Anterior cingulate cortex (tissue), 58 donors: ENCODE measurements at regions not wholly inside any gene's neighbourhood (a gene's known extent, or its start where the extent isn't known, plus 50 kb on each side); places are given as distances from the start of the nearest gene placed in this dataset.

Experiments
- DNase-seq, 58 donors: peaks; one replicate each; lab custom pipeline; 2025; lab: John Stamatoyannopoulos, UW

DNA sequence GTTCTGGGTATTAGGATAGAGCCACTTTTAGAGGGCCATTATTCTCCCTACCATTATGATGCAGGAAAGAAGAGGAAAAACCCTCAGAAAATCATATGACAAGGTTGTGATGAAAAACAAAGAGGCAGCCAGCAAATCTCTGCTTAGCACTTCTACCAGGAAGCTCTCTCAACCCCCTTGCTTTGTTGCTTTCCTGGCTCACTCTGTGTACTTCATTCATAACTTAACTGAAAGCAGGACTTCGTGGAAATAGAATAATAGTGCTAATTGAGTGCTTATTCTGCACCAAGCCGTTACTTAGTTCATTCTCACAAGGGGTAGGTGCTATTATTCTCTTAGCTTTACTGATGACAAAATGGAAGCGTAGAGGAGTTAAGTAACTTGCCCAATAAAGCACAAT lies 354.1 kb downstream of the HRH4 start:
- DNase-seq: peak in 1 of 58 donors; percentile 22

DNA sequence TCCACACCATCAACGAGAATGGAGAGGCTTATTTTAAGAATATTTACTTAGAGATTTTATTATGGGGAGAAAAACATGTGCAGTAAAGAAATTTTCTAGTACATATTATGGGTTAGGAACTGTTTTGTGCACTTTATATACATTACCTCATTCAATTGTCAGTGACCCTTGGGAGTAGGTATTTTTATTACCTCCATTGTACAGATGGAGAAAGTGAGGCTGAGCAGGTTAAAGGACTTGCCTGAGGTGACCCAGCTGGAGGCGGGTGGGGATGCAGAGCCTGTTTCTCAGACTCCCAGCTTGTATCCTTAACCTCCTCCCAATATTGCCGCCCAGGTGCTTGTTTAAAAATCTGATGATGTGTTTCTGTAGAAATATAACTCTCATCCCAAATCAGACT lies 356.7 kb downstream of the HRH4 start:
- DNase-seq: no peak

GRCh38 chr18:24817587-24818371 lies 357.3 kb downstream of the HRH4 start:
- peak in 6 of 58 donors; percentile 1 to 25 (median 4) for DNase-seq

GRCh38 chr18:24818441-24818840 lies 358.0 kb downstream of the HRH4 start:
- peak in 2 of 58 donors; percentile 1 to 10 for DNase-seq

DNA sequence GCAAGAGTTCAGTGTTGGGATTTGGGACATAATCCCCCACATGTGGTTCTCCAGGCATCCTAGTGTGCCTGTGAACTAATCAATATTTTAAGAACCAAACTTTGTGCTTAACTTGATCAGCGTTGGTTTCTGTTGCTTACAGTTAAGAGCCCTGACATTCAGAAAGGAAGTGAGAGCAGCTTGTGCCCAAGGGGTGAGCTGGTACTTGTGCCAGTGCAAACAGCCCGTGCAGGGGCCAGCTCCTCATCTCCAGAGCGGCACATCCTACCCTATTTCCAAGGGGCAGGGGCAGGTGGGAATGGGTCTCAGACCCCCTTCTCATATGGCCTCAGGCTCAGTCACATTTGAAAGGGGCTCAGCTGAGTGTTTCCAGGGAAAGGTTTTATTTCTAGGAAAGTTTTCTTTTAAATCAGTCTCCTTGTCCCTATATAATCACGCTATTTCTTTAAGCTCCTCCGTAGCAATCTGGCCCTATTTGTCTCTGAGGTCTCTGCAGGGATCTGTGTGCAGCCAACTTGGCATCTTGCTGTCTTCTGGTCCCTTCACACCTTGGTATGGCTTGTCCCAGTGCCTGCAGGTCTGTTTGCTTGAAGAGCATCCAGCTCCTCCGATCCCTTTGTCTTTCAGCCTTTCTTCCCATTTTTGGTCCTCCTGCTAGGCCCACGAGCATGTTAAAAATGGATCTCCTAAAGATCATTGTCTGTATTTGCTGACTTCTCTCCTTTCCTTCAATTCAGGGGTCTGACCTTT lies 358.9 kb downstream of the HRH4 start:
- no peak for DNase-seq

- no peak for DNase-seq
These were observed 365.0 kb downstream of the HRH4 start for GRCh38 chr18:24825397-24825796.

DNA sequence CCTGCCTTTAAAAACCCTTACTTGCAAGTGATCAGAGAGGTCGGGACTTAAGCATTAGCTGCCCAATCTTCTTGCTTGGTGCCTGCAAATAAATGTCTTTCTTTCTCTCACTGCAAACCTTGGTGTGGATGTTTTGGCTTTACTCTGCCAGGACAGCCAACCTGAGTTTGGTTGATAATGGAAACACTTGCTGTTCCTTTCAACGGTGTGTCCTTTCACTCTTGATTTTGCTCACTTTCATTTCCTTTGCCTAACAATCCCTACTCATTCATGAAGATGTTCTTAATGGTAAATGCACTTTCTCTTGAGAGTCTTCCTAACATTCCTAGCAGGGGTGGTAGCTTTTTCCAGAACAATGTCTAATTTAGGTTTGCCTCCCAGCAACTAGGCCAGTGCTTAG lies 366.2 kb downstream of the HRH4 start:
- DNase-seq: no peak

GRCh38 chr18:24827501-24827900 lies 367.1 kb downstream of the HRH4 start:
- DNase-seq: no peak

DNA sequence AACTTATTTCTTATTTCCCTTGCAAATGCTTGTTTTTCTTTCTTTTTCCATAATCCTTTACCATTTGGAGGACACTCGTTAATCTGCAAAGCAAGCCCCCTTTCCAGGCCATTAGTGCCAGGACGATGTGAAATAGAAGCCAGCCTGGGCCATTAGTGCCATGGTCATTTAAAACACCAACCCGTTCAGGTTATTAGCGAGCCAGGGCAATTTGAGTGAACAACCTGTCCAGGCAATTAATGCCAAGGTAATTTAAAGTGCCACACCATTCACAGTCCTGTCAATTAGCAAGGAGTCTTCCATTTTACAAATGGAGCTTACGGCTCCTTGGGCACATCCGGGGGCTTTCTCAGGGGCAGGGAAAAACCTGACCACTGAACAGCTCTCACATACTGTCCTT lies 370.6 kb downstream of the HRH4 start:
- DNase-seq: no peak

- no peak for DNase-seq
These were observed 371.6 kb downstream of the HRH4 start for GRCh38 chr18:24831871-24832665.

- DNase-seq: no peak
These were observed 375.3 kb downstream of the HRH4 start for GRCh38 chr18:24835751-24836150.

DNA sequence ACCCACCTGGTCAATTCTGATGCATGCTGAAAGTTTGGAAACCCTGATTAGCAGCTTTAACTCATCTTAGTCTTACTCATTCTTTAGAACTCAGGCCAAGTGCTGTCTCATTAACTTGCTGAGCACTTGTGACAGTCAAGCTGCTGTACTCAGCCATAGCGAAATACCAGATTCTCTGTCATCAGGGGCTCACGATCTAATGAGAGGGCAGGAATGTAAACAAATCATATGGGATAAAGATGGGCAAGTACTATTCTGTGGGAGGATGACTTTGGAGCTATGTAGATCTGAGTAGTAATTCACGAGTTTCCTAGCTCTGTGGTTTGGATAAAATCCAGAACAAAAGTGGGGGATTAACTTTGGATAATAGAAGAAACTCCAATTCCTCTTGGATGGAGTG lies 376.6 kb downstream of the HRH4 start:
- no peak for DNase-seq

GRCh38 chr18:24840051-24840450 lies 379.6 kb downstream of the HRH4 start:
- no peak for DNase-seq

- DNase-seq: no peak
These were observed 380.2 kb downstream of the HRH4 start for GRCh38 chr18:24840640-24841039.

DNA sequence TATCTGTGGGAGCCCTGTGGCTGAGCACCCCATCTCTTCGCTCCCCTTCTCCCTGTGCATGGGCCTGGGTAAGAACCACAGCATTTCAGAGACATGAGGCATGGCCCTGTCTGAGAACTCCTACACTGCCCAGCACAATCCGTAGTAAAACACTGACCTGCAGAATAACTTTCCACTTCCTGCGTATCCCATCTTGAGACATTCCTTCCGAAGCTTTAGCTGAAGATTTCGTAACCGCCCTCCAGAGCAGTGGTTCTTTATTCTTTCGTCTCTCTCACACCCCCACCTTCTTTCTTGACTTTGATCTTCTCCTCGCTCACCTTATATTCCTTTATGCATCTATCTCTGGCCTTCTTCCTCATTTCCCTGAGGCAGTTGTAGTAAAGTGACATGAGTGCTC lies 381.1 kb downstream of the HRH4 start:
- no peak for DNase-seq

GRCh38 chr18:24843123-24843522 lies 382.7 kb downstream of the HRH4 start:
- no peak for DNase-seq

GRCh38 chr18:24846138-24846537 lies 385.7 kb downstream of the HRH4 start:
- no peak for DNase-seq

GRCh38 chr18:24850532-24850931 lies 390.1 kb downstream of the HRH4 start:
- no peak for DNase-seq

- no peak for DNase-seq
These were observed 392.6 kb downstream of the HRH4 start for GRCh38 chr18:24853076-24853475.

DNA sequence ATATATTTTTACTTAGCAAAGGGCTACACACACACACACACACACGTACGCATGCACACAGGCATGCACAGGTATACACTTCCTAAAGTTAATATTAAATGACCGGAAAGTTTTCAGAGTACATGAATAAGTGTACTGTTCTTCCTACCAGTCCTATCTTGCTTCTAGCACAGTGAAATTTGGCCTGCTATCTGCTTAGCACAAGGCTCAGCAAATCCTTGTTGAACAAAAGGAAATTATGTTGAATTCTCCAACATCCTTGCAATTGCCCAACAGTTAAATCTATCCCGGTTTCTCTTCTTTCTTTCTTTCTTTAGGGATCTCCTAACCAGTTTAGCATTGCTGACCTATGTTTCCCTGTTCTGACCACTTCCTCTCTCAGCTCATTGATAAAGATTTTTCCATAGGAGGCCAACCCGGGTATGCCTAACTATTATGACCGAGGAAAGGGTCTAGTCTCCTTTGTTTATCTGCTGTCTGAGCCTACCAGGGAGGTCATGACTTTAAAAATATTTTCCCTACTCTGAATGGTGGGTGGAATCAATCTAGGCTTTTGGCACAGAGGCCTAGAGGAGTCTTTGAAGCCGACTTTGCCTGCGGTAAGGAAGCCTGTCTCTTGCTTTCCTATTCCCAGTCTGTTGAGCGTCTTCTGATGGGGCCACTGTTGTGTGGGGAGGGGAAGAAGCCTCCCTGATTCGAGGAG lies 400.7 kb downstream of the HRH4 start:
- DNase-seq: no peak
